Astrocyte of the spinal cord (primary cell): ENCODE measurements at regions not wholly inside any gene's neighbourhood (a gene's known extent, or its start where the extent isn't known, plus 50 kb on each side); places are given as distances from the start of the nearest gene placed in this dataset.

ENCODE experiments used
- DNase-seq: peaks from one replicate; pipeline ENCODE4 v3.0.0; 2011; ENCODE audit warnings: low read depth, low spot score
- H3K4me3 ChIP-seq: 2 replicates; pipeline ENCODE4 v1.5.1; 2011; ENCODE audit warnings: low read depth, mild to moderate bottlenecking, low read length, moderate library complexity
- in situ Hi-C: cut with HindIII; loops from 2 replicates; pipeline ENCODE4 v1.10.0; 2017; ENCODE audit warnings: low sequenced_read_pairs
- TF ChIP-seq, protein P1 (sequence below): IDR thresholded peaks from 2 replicates; pipeline ENCODE4 v1.5.1; 2012; ENCODE audit warnings: low read depth, mild to moderate bottlenecking, low read length, inconsistent platforms

DNA sequence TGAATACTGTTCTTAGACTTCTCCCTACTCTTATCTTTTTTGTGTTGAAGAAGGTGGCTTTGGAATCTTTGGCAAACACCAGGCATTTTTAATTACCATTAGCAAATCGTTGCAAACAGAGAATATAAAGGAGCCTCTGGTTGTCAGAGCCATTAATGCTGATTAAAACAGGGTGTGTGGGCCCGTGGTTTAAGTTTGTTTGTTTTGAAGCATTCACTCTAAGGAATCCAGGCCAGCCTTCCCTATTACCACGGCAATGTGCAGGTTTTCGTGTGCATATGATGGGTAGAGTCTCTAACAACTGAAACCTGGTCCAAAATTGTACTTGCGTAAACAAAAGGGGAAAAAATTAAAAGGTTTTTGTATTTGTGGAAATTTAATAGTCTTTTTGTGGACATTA is 141.2 kb upstream of the GMNC start:
- no peak overlapping the region for H3K4me3 ChIP-seq
- DNase-seq = no peak
- TF ChIP-seq, protein P1, sequence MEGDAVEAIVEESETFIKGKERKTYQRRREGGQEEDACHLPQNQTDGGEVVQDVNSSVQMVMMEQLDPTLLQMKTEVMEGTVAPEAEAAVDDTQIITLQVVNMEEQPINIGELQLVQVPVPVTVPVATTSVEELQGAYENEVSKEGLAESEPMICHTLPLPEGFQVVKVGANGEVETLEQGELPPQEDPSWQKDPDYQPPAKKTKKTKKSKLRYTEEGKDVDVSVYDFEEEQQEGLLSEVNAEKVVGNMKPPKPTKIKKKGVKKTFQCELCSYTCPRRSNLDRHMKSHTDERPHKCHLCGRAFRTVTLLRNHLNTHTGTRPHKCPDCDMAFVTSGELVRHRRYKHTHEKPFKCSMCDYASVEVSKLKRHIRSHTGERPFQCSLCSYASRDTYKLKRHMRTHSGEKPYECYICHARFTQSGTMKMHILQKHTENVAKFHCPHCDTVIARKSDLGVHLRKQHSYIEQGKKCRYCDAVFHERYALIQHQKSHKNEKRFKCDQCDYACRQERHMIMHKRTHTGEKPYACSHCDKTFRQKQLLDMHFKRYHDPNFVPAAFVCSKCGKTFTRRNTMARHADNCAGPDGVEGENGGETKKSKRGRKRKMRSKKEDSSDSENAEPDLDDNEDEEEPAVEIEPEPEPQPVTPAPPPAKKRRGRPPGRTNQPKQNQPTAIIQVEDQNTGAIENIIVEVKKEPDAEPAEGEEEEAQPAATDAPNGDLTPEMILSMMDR = no peak
- in situ Hi-C loops = no loop called here

DNA sequence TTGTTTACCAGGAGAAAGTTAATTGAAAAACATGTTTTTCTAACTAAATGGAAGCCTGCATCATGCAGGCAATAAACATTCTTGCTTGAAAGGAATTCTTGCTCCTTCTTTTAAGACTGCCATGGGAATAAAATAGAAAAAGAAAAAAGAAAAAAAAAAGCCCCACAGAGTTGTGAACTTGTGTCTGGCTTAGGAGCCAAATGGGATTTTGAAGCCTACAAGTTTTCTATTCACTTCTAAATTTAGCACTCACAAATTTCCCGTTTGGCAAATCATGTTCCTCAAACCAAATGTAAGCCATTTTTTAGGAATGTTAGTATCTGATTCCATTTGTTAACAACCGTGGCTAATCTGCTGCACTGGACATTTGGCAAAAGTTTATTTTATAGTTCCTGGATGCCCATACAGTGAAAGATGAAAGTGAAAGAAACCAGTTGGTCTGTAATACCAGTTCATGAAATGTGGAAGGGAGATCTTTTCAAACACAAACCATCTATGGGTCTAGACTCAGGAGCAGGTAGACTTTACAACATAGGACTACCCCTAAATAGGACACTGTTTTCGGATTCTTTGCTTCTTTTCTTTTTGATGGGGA is 133.8 kb upstream of the GMNC start:
- in situ Hi-C loops = no loop called here
- no peak overlapping the region for H3K4me3 ChIP-seq
- TF ChIP-seq, protein P1 = no peak
- DNase-seq = peak; percentile 32

DNA sequence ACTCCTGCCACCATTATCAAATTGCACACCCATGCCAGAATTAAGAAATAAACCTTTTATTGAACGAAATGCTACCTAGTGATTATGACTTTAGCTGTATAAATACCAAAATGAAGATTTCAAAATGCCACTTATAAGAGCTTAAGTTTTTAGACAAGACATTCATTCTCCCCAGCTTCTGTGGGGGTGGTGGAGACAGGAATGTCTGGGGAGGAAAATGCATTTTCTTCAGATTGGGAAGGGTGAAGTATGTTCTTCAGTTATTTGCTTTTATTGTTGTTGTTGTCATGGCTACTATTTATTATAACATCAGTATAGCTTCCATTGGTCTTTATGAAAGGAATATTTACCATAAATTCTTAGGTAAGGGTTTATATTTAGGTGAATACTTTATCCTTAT is 132.7 kb upstream of the GMNC start:
- no peak for DNase-seq
- in situ Hi-C loops = no loop called here
- no peak overlapping the region for H3K4me3 ChIP-seq
- TF ChIP-seq, protein P1 = no peak

DNA sequence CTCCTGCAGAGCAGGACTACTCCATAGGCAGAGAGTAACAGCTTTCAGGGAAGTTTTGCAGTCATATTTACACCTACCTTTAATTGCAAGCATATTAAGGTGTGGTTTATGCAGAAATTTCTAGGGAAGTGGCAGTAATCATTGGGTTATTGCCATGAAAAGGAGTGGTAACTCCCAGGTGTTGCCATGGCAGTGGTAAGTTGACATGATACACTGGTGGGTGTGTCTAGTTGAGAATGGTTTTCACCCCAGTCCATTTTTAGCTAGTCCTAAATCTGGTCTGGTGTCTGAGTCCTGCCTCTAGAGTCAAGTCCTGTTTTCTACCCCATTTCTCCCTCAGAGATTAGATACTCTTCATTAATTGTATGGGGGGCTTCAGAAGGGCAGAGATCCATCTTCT is 128.4 kb upstream of the GMNC start:
- H3K4me3 ChIP-seq = no peak overlapping the region
- in situ Hi-C loops = no loop called here
- TF ChIP-seq, protein P1 = no peak
- no peak for DNase-seq

DNA sequence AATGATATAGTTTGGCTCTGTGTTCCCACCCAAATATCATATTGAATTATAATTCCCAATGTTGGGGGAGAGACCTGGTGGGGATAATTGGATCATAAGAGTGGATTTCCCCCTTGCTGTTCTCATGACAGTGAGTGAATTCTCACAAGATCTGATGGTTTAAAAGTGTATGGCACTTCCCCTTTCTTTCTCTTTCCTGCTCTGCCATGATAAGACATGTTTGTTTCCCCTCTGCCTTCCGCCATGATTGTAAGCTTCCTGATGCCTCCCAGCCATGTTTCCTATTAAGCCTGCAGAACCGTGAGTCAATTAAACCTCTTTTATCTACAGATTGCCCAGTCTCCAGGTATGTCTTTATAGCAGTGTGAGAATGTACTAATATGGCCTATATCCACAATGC is 126.7 kb upstream of the GMNC start:
- in situ Hi-C loops = no loop called here
- DNase-seq = no peak
- TF ChIP-seq, protein P1 = no peak
- H3K4me3 ChIP-seq = no peak overlapping the region

DNA sequence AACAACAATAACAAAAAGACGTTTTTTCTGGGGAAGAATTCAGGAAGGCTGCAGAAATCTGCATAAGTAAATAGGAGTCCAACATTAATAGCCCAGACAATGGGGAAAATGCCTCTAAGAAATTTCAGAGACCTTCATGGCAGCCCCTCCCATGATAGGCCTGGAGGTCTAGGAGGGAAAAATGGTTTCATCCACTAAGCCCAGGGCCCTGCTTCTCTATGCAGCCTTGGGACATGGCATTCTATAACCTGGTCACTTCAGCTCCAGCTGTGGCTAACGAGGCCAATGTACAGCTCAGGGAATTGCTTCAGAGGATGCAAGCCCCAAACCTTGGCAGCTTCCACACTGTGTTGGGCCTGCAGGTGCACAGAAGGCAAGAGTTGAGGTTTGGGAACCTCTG is 125.6 kb upstream of the GMNC start:
- TF ChIP-seq, protein P1 = no peak
- no peak overlapping the region for H3K4me3 ChIP-seq
- in situ Hi-C loops = no loop called here
- no peak for DNase-seq
